SK-N-SH treated with all-trans-retinoic acid at 6 μM for 48 hours (cell line): ENCODE measurements at regions not wholly inside any gene's neighbourhood (a gene's known extent, or its start where the extent isn't known, plus 50 kb on each side); places are given as distances from the start of the nearest gene placed in this dataset.

Experiments used
- ARNTL ChIP-seq: fragments of 450-650 bp; formaldehyde crosslinking; IDR thresholded peaks from 2 replicates; pipeline ENCODE4 v1.5.0; 2020; ENCODE audit warnings: low read depth, mild to moderate bottlenecking, moderate library complexity, borderline replicate concordance
- BACH2 ChIP-seq: fragments of 250-450 bp; sonication (Bioruptor Pico); IDR thresholded peaks from 2 replicates; pipeline ENCODE4 v1.9.0; 2021; ENCODE audit warnings: mild to moderate bottlenecking, borderline replicate concordance
- CSDC2 ChIP-seq: fragments of 250-450 bp; sonication (Bioruptor Pico); IDR thresholded peaks from 2 replicates; pipeline ENCODE4 v1.5.0; 2020; ENCODE audit warnings: mild to moderate bottlenecking, moderate library complexity
- OSR1 ChIP-seq: fragments of 250-450 bp; sonication (Bioruptor Pico); IDR thresholded peaks from 2 replicates; pipeline ENCODE4 v1.8.0; 2022; ENCODE audit warnings: moderate library complexity, mild to moderate bottlenecking, inconsistent platforms
- RARB ChIP-seq: fragments of 250-450 bp; sonication (Bioruptor Pico); IDR thresholded peaks from 2 replicates; pipeline ENCODE4 v1.8.0; 2021; ENCODE audit warnings: mild to moderate bottlenecking, moderate library complexity
- SNAI2 ChIP-seq: fragments of 250-450 bp; sonication (Bioruptor Pico); IDR thresholded peaks from 2 replicates; pipeline ENCODE4 v1.5.0; 2020; ENCODE audit warnings: mild to moderate bottlenecking, moderate library complexity
- TCF4 ChIP-seq: fragments of 250-450 bp; sonication (Bioruptor Pico); IDR thresholded peaks from 2 replicates; pipeline ENCODE4 v1.8.0; 2021; ENCODE audit warnings: mild to moderate bottlenecking, moderate library complexity, borderline replicate concordance
- ZFP3 ChIP-seq: fragments of 250-450 bp; sonication (Bioruptor Pico); IDR thresholded peaks from 2 replicates; pipeline ENCODE4 v1.5.0; 2020; ENCODE audit warnings: mild to moderate bottlenecking, moderate library complexity
- ZNF565 ChIP-seq: fragments of 450-650 bp; formaldehyde crosslinking; conservative IDR thresholded peaks from 2 replicates; pipeline ENCODE4 v1.5.0; 2020; ENCODE audit warnings: low read depth, mild to moderate bottlenecking, moderate library complexity
- TF ChIP-seq, protein P1 (sequence below): fragments of 250-450 bp; sonication (Bioruptor Pico); IDR thresholded peaks from 2 replicates; pipeline ENCODE4 v1.5.0; 2020; ENCODE audit warnings: mild to moderate bottlenecking, moderate library complexity
- TF ChIP-seq, protein P2 (sequence below): fragments of 250-450 bp; sonication (Bioruptor Pico); IDR thresholded peaks from 2 replicates; pipeline ENCODE4 v1.5.1; 2021; ENCODE audit warnings: mild to moderate bottlenecking, moderate library complexity

DNA sequence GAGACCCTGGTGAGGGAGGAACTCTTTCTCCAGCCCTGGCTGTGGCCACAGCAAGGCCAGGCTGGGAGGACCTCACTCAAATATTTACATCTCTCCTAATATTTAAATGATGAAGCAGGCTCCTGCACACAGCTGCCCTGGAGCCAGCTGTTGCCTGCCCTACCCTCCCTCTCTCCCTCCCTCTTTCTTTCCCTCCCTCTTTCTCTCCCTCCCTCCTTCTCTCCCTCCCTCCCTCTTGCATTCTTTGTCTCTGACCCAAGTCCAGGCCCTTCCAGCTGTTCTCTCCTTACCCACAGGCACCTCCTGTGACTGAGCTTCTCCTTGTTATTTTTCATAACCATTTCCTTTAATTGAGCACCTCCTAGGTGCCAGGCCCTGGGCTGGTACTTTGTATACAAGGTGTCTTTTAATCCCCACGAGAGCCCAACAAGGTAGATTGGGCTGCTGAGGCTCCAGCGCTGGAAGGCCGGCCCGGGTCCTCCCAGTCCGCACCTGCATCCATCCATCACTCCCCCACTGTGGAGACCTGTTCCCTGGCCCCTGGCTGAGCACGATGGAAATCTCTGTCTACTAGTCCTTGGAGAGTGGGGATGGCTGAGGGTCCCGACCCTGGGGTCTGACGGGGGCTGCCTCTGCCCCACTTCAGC lies 242.3 kb downstream of the SEC14L1 start:
- TF ChIP-seq BACH2 (CRISPR knock-in tag) (no peak), ZNF565 (CRISPR knock-in tag) (no peak), SNAI2 (CRISPR knock-in tag) (no peak), RARB (CRISPR knock-in tag) (no peak), CSDC2 (no peak), OSR1 (CRISPR knock-in tag) (no peak), ARNTL (CRISPR knock-in tag) (no peak), ZFP3 (CRISPR knock-in tag) (no peak), TCF4 (CRISPR knock-in tag) (no peak)
- TF ChIP-seq, protein P1, sequence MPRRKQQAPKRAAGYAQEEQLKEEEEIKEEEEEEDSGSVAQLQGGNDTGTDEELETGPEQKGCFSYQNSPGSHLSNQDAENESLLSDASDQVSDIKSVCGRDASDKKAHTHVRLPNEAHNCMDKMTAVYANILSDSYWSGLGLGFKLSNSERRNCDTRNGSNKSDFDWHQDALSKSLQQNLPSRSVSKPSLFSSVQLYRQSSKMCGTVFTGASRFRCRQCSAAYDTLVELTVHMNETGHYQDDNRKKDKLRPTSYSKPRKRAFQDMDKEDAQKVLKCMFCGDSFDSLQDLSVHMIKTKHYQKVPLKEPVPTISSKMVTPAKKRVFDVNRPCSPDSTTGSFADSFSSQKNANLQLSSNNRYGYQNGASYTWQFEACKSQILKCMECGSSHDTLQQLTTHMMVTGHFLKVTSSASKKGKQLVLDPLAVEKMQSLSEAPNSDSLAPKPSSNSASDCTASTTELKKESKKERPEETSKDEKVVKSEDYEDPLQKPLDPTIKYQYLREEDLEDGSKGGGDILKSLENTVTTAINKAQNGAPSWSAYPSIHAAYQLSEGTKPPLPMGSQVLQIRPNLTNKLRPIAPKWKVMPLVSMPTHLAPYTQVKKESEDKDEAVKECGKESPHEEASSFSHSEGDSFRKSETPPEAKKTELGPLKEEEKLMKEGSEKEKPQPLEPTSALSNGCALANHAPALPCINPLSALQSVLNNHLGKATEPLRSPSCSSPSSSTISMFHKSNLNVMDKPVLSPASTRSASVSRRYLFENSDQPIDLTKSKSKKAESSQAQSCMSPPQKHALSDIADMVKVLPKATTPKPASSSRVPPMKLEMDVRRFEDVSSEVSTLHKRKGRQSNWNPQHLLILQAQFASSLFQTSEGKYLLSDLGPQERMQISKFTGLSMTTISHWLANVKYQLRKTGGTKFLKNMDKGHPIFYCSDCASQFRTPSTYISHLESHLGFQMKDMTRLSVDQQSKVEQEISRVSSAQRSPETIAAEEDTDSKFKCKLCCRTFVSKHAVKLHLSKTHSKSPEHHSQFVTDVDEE (CRISPR knock-in tag), result no peak
- TF ChIP-seq, protein P2, sequence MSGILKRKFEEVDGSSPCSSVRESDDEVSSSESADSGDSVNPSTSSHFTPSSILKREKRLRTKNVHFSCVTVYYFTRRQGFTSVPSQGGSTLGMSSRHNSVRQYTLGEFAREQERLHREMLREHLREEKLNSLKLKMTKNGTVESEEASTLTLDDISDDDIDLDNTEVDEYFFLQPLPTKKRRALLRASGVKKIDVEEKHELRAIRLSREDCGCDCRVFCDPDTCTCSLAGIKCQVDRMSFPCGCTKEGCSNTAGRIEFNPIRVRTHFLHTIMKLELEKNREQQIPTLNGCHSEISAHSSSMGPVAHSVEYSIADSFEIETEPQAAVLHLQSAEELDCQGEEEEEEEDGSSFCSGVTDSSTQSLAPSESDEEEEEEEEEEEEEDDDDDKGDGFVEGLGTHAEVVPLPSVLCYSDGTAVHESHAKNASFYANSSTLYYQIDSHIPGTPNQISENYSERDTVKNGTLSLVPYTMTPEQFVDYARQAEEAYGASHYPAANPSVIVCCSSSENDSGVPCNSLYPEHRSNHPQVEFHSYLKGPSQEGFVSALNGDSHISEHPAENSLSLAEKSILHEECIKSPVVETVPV (CRISPR knock-in tag), result no peak
